ENCODE measurements at regions not wholly inside any gene's neighbourhood (a gene's known extent, or its start where the extent isn't known, plus 50 kb on each side); places are given as distances from the start of the nearest gene placed in this dataset.

- TF ChIP-seq CTCF (optimal IDR thresholded peaks at IDR 0.05 in 1 of 3, IDR thresholded peaks at IDR 0.05 in 1 of 3, conservative IDR thresholded peaks at IDR 0.05 in 1 of 3; ENCODE audit: extremely low read depth in 1 of 3, insufficient read depth in 2 of 3, low read length in 3 of 3) (no peak), EZH2 (IDR thresholded peaks at IDR 0.05; ENCODE audit: low read length) (no peak)
These were observed 198.9 kb upstream of the TOPAZ1 start for GRCh38 chr3:44042772-44043171.

All from keratinocyte (primary cell).